ENCODE measurements at regions not wholly inside any gene's neighbourhood (a gene's known extent, or its start where the extent isn't known, plus 50 kb on each side); places are given as distances from the start of the nearest gene placed in this dataset.

DNA sequence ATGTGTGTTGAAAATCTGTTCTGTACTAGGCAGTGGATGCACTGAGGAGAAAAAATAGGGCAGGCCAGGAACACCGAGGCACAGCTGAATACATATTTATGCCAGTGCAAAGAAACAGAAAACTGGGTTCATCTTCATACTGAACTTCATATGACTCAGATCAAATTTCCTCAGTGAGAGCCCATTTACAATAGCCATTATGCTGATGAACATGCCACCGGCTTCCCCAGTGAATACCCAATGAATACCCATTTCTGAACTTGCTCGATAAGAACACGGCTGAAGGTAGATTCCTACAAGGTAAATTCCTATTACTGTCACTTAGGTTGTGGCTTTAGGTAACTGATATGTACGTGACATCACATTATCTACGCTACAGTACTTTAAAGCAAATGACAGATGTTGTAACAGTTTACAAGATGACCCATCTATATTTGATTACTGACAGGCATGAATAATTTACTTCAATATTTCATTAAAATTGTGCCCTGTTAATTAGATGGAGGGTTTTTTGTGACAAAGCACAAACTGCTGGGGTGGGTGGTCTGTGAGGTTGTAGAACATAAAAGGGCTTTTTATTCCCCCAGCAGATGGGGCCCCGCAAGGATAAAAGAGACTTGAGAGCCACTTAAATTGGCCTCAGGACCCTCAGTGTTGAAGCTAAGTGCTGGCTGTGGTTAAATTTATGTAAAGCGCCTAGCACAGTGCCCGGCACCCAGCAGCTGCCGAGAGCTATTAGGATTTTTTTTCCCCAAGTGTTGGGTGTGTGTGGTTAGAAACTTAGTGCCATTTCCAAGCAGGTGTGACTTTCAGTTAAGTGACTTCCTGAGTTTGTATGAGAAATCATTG is 264.5 kb downstream of the CD83 start:
- TF ChIP-seq, protein P1, sequence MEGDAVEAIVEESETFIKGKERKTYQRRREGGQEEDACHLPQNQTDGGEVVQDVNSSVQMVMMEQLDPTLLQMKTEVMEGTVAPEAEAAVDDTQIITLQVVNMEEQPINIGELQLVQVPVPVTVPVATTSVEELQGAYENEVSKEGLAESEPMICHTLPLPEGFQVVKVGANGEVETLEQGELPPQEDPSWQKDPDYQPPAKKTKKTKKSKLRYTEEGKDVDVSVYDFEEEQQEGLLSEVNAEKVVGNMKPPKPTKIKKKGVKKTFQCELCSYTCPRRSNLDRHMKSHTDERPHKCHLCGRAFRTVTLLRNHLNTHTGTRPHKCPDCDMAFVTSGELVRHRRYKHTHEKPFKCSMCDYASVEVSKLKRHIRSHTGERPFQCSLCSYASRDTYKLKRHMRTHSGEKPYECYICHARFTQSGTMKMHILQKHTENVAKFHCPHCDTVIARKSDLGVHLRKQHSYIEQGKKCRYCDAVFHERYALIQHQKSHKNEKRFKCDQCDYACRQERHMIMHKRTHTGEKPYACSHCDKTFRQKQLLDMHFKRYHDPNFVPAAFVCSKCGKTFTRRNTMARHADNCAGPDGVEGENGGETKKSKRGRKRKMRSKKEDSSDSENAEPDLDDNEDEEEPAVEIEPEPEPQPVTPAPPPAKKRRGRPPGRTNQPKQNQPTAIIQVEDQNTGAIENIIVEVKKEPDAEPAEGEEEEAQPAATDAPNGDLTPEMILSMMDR (conservative IDR thresholded peaks at IDR 0.05): no peak
- Mint-ChIP-seq H3K27me3 (ENCODE audit: low read depth) (peaks cover 25% of the 10 kb centered on the region), H3K27ac (ENCODE audit: unreplicated experiment) (no peak overlapping the region), H3K4me1 (peaks cover 51% of the 10 kb centered on the region), H3K4me3 (peak overlapping the region; percentile 16), H3K36me3 (ENCODE audit: low read depth) (no peaks in the 10 kb centered on the region), H3K9me3 (no peaks in the 10 kb centered on the region)
- DNase-seq (ENCODE audit: low read depth, low spot score): no peak

DNA sequence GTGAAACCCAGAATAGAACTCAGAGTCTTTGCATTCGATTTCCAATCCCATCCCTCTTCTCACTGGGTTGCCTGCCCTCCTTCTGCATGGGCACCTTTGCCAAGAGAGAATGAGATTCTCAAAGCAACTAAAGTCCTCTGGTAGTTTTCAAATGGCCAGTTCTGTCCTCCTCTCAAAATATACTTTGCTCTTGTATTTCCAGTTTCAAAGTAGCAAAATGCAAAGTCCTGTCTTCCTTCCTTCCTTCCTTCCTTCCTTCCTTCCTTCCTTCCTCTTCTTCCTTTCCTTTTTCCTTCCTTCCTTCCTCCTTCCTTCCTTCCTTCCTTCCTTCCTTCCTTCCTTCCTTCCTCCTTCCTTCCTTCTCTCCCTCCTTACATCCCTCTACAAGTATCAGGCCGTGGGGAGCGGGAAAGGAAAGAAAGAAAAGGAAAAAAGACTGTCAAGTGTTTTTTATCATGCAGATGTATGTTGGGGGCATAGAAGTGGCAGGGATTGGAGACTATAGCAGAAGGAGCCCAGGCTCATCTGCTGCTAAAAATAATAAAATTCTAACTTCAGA is 265.2 kb downstream of the CD83 start:
- H3K27ac Mint-ChIP-seq (ENCODE audit: unreplicated experiment): no peak overlapping the region
- H3K9me3 Mint-ChIP-seq: no peaks in the 10 kb centered on the region
- H3K4me1 Mint-ChIP-seq: peaks cover 51% of the 10 kb centered on the region
- H3K27me3 Mint-ChIP-seq (ENCODE audit: low read depth): peaks cover 25% of the 10 kb centered on the region
- DNase-seq (ENCODE audit: low read depth, low spot score): no peak
- TF ChIP-seq, protein P1 (conservative IDR thresholded peaks at IDR 0.05): no peak
- H3K36me3 Mint-ChIP-seq (ENCODE audit: low read depth): no peaks in the 10 kb centered on the region
- no peak overlapping the region for H3K4me3 Mint-ChIP-seq

GRCh38 chr6:14383393-14384174 is 266.0 kb downstream of the CD83 start:
- no peaks in the 10 kb centered on the region for H3K36me3 Mint-ChIP-seq (ENCODE audit: low read depth)
- no peak overlapping the region for H3K4me3 Mint-ChIP-seq
- no peak overlapping the region for H3K27ac Mint-ChIP-seq (ENCODE audit: unreplicated experiment)
- DNase-seq (ENCODE audit: low read depth, low spot score): no peak
- peaks cover 51% of the 10 kb centered on the region for H3K4me1 Mint-ChIP-seq
- TF ChIP-seq, protein P1 (conservative IDR thresholded peaks at IDR 0.05): no peak
- no peaks in the 10 kb centered on the region for H3K9me3 Mint-ChIP-seq
- H3K27me3 Mint-ChIP-seq (ENCODE audit: low read depth): peaks cover 25% of the 10 kb centered on the region

GRCh38 chr6:14384175-14384949 is 266.8 kb downstream of the CD83 start:
- H3K27me3 Mint-ChIP-seq (ENCODE audit: low read depth): peaks cover 25% of the 10 kb centered on the region
- no peak overlapping the region for H3K4me3 Mint-ChIP-seq
- no peak for DNase-seq (ENCODE audit: low read depth, low spot score)
- H3K36me3 Mint-ChIP-seq (ENCODE audit: low read depth): no peaks in the 10 kb centered on the region
- no peak overlapping the region for H3K27ac Mint-ChIP-seq (ENCODE audit: unreplicated experiment)
- TF ChIP-seq, protein P1 (conservative IDR thresholded peaks at IDR 0.05): no peak
- peaks cover 51% of the 10 kb centered on the region for H3K4me1 Mint-ChIP-seq
- H3K9me3 Mint-ChIP-seq: no peaks in the 10 kb centered on the region

DNA sequence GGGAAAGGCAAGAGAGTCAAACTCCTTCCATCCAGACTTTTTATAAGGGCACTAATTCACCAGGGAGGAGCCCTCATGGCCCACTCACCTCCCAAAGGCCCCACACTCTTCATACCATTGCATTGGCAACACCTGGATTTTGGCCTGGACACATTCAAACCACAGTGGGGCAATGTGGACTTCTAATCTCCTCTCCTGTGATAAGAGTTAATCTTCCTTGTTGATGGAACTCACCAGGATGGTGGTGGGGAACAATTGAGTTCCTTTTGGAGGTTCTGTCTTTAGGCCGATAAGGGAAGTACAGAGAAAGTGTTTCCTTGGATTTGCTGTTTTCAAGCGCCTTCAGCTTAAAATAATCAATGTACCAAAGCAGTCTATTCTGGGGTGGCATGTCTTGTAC is 268.7 kb downstream of the CD83 start:
- peaks cover 35% of the 10 kb centered on the region for H3K4me1 Mint-ChIP-seq

More for the DNA sequence above, 268.7 kb downstream of the CD83 start:
- H3K27me3 Mint-ChIP-seq (ENCODE audit: low read depth): peaks cover 17% of the 10 kb centered on the region
- no peak overlapping the region for H3K27ac Mint-ChIP-seq (ENCODE audit: unreplicated experiment)
- no peaks in the 10 kb centered on the region for H3K36me3 Mint-ChIP-seq (ENCODE audit: low read depth)
- H3K9me3 Mint-ChIP-seq: no peaks in the 10 kb centered on the region
- H3K4me3 Mint-ChIP-seq: no peak overlapping the region
- DNase-seq (ENCODE audit: low read depth, low spot score): no peak
- TF ChIP-seq, protein P1 (conservative IDR thresholded peaks at IDR 0.05): no peak
